K562 (cell line): ENCODE measurements at regions not wholly inside any gene's neighbourhood (a gene's known extent, or its start where the extent isn't known, plus 50 kb on each side); places are given as distances from the start of the nearest gene placed in this dataset.

Experiments used
- ATAC-seq: fragments of 200-7000 bp; cut with Tn5 transposase; 3 replicates; pipeline ENCODE4 v1.9.1; 2020; ENCODE audit warnings: moderate library complexity
- BruUV-seq: library from RNA; stranded (reverse); fragments of 400-500 nt; replicated peaks from 2 replicates; lab custom pipeline; 2021; lab: Mats Ljungman, UMichigan
- CTCF ChIA-PET: fragments of 300-600 bp; formaldehyde crosslinking; extraction: SDS; loops from one replicate; lab custom pipeline; 2021; ENCODE audit warnings: low intra/inter-chr PET ratio; lab: Yijun Ruan, JAX
- POLR2A ChIA-PET: fragments of 300-600, 350-650 bp; sonication (Branson Sonifier 250); formaldehyde crosslinking; extraction: SDS; loops from one replicate; lab custom pipeline; 2021; ENCODE audit warnings: antibody characterized with exemption, inconsistent platforms; lab: Yijun Ruan, JAX
- DNase-seq, 4 experiments: peaks; one replicate each; pipeline versions ENCODE4 v3.0.0 to v3.0.0-alpha.2; 2011 to 2018; ENCODE audit warnings: low spot score in 3 of 4, mixed read lengths in 3 of 4; ENCODE audit errors: extremely low read depth in 1 of 4
- FAIRE-seq: peaks from 2 replicates; lab custom pipeline; 2011; peaks lifted over from hg19 to GRCh38; lab: Jason Lieb, UNC
- H2AFZ ChIP-seq: 2 replicates; pipeline ENCODE4 v1.6.0; 2011; ENCODE audit warnings: low read depth, low read length, control low read depth, inconsistent platforms
- H3K27ac ChIP-seq: fragments of 200-600 bp; 3 replicates; pipeline ENCODE4 v1.8.0; 2011; ENCODE audit warnings: low read depth, mild to moderate bottlenecking, control low read depth, inconsistent platforms, low read length, moderate library complexity, mixed read lengths; ENCODE audit errors: extremely low read depth
- H3K27me3 ChIP-seq, 2 experiments: fragments of 300-600 bp in 1 of 2; 2 replicates in 1 of 2; 3 replicates in 1 of 2; pipeline versions ENCODE4 v1.6.0 to v1.8.0; 2011; ENCODE audit warnings: inconsistent platforms in 2 of 2, low read length in 2 of 2, mild to moderate bottlenecking in 1 of 2, mixed read lengths in 1 of 2, moderate library complexity in 1 of 2; ENCODE audit not compliant: control insufficient read depth in 2 of 2, insufficient read depth in 2 of 2
- H3K36me3 ChIP-seq: fragments of 300-600 bp; 3 replicates; pipeline ENCODE4 v1.8.0; 2011; ENCODE audit warnings: mild to moderate bottlenecking, low read length, inconsistent platforms; ENCODE audit not compliant: control insufficient read depth, insufficient read depth
- H3K4me1 ChIP-seq, 2 experiments: fragments of 200-600 bp in 1 of 2; replicated peaks in 1 of 2; 2 replicates in 1 of 2; 3 replicates in 1 of 2; pipeline versions ENCODE4 v1.5.1 to v1.8.0; 2011; ENCODE audit warnings: inconsistent platforms in 2 of 2, low read length in 2 of 2, mild to moderate bottlenecking in 1 of 2, mixed read lengths in 1 of 2, moderate library complexity in 1 of 2; ENCODE audit not compliant: control insufficient read depth in 2 of 2, insufficient read depth in 2 of 2
- H3K4me2 ChIP-seq: 2 replicates; pipeline ENCODE4 v1.6.1; 2011; ENCODE audit warnings: low read length, control low read depth, inconsistent platforms, mixed read lengths; ENCODE audit not compliant: insufficient read depth
- H3K4me3 ChIP-seq: fragments of 200-600 bp; sonication (generic), shearing (Covaris generic); 2 replicates; pipeline ENCODE4 v1.5.1; 2016; ENCODE audit warnings: control low read depth, inconsistent platforms
- H3K79me2 ChIP-seq: fragments of 200-600 bp; 3 replicates; pipeline ENCODE4 v1.8.0; 2011; ENCODE audit warnings: low read length, inconsistent platforms; ENCODE audit not compliant: control insufficient read depth, insufficient read depth
- H3K9ac ChIP-seq, 2 experiments: 2 replicates each; pipeline versions ENCODE4 v1.6.0 to v1.6.1; 2011; ENCODE audit warnings: low read depth in 2 of 2, low read length in 2 of 2, control low read depth in 1 of 2, inconsistent platforms in 1 of 2, mild to moderate bottlenecking in 1 of 2, mixed read lengths in 1 of 2; ENCODE audit not compliant: insufficient read depth in 1 of 2
- H3K9me1 ChIP-seq: one replicate; pipeline ENCODE4 v1.6.0; 2011; ENCODE audit warnings: inconsistent platforms, mild to moderate bottlenecking, low read length, moderate library complexity; ENCODE audit not compliant: control insufficient read depth, insufficient read depth
- H3K9me3 ChIP-seq: replicated peaks from 2 replicates; pipeline ENCODE4 v1.5.1; 2011; ENCODE audit warnings: low read depth, low read length, inconsistent platforms; ENCODE audit not compliant: control insufficient read depth, insufficient read depth
- H4K20me1 ChIP-seq: replicated peaks from 2 replicates; pipeline ENCODE4 v1.6.1; 2011; ENCODE audit warnings: low read length, inconsistent platforms, mixed read lengths; ENCODE audit not compliant: control insufficient read depth, insufficient read depth
- BRD9 ChIP-seq: fragments of 450-650 bp; IDR thresholded peaks from 2 replicates; pipeline ENCODE4 v1.6.1; 2018; ENCODE audit warnings: low read depth; ENCODE audit not compliant: partially characterized antibody
- CLOCK ChIP-seq: fragments of 250-450 bp; sonication (Bioruptor Pico); IDR thresholded peaks from 2 replicates; pipeline ENCODE4 v1.4.0; 2020; ENCODE audit warnings: mild to moderate bottlenecking, moderate library complexity, borderline replicate concordance
- EP400 ChIP-seq: fragments of 450-650 bp; IDR thresholded peaks from 2 replicates; pipeline ENCODE4 v1.6.1; 2017; ENCODE audit warnings: antibody characterized with exemption, mild to moderate bottlenecking, moderate library complexity
- ID3 ChIP-seq, 2 experiments: fragments of 250-450 bp in 1 of 2; fragments of 450-650 bp in 1 of 2; sonication (Bioruptor Pico) in 1 of 2; IDR thresholded peaks; 2 replicates each; pipeline versions ENCODE4 v1.6.1 to v1.8.0; 2016 to 2021; ENCODE audit warnings: mild to moderate bottlenecking in 2 of 2, moderate library complexity in 2 of 2, missing compliant biosample characterization in 1 of 2, missing genetic modification characterization in 1 of 2
- ZBTB11 ChIP-seq, 3 experiments: fragments of 200-800 bp in 1 of 3; fragments of 250-450 bp in 1 of 3; fragments of 450-650 bp in 1 of 3; sonication (Bioruptor Pico) in 1 of 3; sonication (Bioruptor generic) in 1 of 3; formaldehyde crosslinking in 1 of 3; IDR thresholded peaks; 2 replicates each; pipeline versions ENCODE4 v1.6.1 to v1.8.0; 2016 to 2022; ENCODE audit warnings: mild to moderate bottlenecking in 2 of 3, missing genetic modification characterization in 2 of 3, missing compliant biosample characterization in 1 of 3, moderate library complexity in 1 of 3
- ZNF586 ChIP-seq: fragments of 450-650 bp; formaldehyde crosslinking; conservative IDR thresholded peaks from 2 replicates; pipeline ENCODE4 v1.4.0; 2020; ENCODE audit warnings: mild to moderate bottlenecking, moderate library complexity
- in situ Hi-C: fragments of 300-500 bp; cut with MboI; formaldehyde crosslinking; loops from 4 replicates; pipeline ENCODE4 v1.15.0; 2018; ENCODE audit warnings: inconsistent platforms, mixed read lengths
- intact Hi-C: fragments of 100-400 bp; cut with micrococcal nuclease; formaldehyde crosslinking; loops from 2 replicates; pipeline ENCODE4 v1.14.2; 2022

- no TSS peak for BruUV-seq
- in situ Hi-C loops, result no loop called here
- H3K9me3 ChIP-seq, result no peaks in the 10 kb centered on the region; the same call in 1 of the 2 replicates
Measured at GRCh38 chr9:118918180-118918579, 451.1 kb downstream of the BRINP1 start.

More at GRCh38 chr9:118918180-118918579, 451.1 kb downstream of the BRINP1 start:
- FAIRE-seq (no peak), ATAC-seq (no peak), DNase-seq (no peak)
- no peaks in the 10 kb centered on the region for H4K20me1 ChIP-seq
- no peak overlapping the region for H3K27ac ChIP-seq
- no peaks in the 10 kb centered on the region for H3K36me3 ChIP-seq
- no peaks in the 10 kb centered on the region for H3K9me1 ChIP-seq
- H3K4me1 ChIP-seq, result no peaks in the 10 kb centered on the region
- H3K79me2 ChIP-seq, result no peaks in the 10 kb centered on the region
- no peak for TF ChIP-seq BRD9
- TF ChIP-seq ZNF586 (CRISPR knock-in tag), result no peak
- TF ChIP-seq ZBTB11 (CRISPR knock-in tag; IDR thresholded peaks at IDR 0.05), result no peak
- TF ChIP-seq CLOCK (CRISPR knock-in tag), result no peak
- TF ChIP-seq EP400, result no peak
- TF ChIP-seq ID3 (CRISPR knock-in tag; IDR thresholded peaks at IDR 0.05), result no peak
- TF ChIP-seq ID3 (tag; IDR thresholded peaks at IDR 0.05), result no peak
- no peak overlapping the region for H3K4me2 ChIP-seq
- CTCF ChIA-PET, result no interaction called here
- H3K9ac ChIP-seq, result no peak overlapping the region
- POLR2A ChIA-PET, result no interaction called here
- no peak overlapping the region for H3K4me3 ChIP-seq
- H2AFZ ChIP-seq, result no peak overlapping the region
- no peaks in the 10 kb centered on the region for H3K27me3 ChIP-seq
- intact Hi-C loops, result no loop called here
